Fibroblast of lung (primary cell): ENCODE measurements at regions not wholly inside any gene's neighbourhood (a gene's known extent, or its start where the extent isn't known, plus 50 kb on each side); places are given as distances from the start of the nearest gene placed in this dataset.

Experiments used
- EZH2 ChIP-seq: IDR thresholded peaks from 2 replicates; pipeline ENCODE4 v1.5.1; 2012; ENCODE audit warnings: low read length, control low read depth, mild to moderate bottlenecking; ENCODE audit errors: missing control alignments
- TF ChIP-seq, protein P1 (sequence below), 2 donors: IDR thresholded peaks in 1 of 2; conservative IDR thresholded peaks in 1 of 2; 1 replicate in 1 of 2; 2 replicates in 1 of 2; pipeline ENCODE4 v1.5.1; 2011 to 2012; ENCODE audit warnings: low read length in 2 of 2, control low read depth in 1 of 2, inconsistent platforms in 1 of 2, low read depth in 1 of 2, mild to moderate bottlenecking in 1 of 2

DNA sequence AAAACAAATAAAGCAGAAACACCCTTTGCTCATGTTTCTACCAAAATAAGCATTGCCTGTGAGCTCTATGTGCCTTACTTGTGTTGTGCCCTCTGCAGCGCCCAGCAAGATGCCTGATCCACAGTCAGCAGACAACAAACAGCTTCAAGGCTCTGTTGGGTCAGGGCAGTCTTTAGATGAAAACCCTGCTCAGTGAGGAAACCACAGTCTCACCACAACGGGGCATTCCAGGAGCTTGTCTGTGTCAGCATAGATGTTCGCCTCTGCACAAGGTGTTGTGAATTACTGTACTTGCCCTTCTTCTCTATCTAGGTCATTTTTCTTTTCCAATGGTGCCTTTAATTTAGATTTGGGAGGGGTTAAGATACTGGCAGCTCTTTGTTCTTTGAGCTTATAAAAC lies 251.9 kb downstream of the COL4A1 start:
- TF ChIP-seq, protein P1, sequence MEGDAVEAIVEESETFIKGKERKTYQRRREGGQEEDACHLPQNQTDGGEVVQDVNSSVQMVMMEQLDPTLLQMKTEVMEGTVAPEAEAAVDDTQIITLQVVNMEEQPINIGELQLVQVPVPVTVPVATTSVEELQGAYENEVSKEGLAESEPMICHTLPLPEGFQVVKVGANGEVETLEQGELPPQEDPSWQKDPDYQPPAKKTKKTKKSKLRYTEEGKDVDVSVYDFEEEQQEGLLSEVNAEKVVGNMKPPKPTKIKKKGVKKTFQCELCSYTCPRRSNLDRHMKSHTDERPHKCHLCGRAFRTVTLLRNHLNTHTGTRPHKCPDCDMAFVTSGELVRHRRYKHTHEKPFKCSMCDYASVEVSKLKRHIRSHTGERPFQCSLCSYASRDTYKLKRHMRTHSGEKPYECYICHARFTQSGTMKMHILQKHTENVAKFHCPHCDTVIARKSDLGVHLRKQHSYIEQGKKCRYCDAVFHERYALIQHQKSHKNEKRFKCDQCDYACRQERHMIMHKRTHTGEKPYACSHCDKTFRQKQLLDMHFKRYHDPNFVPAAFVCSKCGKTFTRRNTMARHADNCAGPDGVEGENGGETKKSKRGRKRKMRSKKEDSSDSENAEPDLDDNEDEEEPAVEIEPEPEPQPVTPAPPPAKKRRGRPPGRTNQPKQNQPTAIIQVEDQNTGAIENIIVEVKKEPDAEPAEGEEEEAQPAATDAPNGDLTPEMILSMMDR (conservative IDR thresholded peaks at IDR 0.05 in 1 of 2, IDR thresholded peaks at IDR 0.05 in 1 of 2; ENCODE audit: low read depth in 1 of 2, low read length in 2 of 2): no peak
- no peak for TF ChIP-seq EZH2
